Kidney (tissue), 13 donors: ENCODE measurements at regions not wholly inside any gene's neighbourhood (a gene's known extent, or its start where the extent isn't known, plus 50 kb on each side); places are given as distances from the start of the nearest gene placed in this dataset.
A peak's percentile ranks its signal among the peaks of the same experiment; 100 is the strongest.
"Not testable (repeated sequence)": the region's sequence is repeated elsewhere in the genome, so short reads cannot be mapped to it uniquely, and the experiment has no call there.

Experiments used
- DNase-seq, 5 donors: peaks; one replicate each; pipeline ENCODE4 v3.0.0-alpha.2; 2013 to 2020
- FAIRE-seq: peaks from 2 replicates; lab custom pipeline; 2012; peaks lifted over from hg19 to GRCh38; lab: Jason Lieb, UNC
- H3K27ac ChIP-seq, 2 donors: one replicate each; pipeline ENCODE4 v1.7.0; 2013; ENCODE audit warnings: low read depth in 2 of 2, low read length in 2 of 2, inconsistent platforms in 1 of 2
- H3K27me3 ChIP-seq: one replicate; pipeline ENCODE4 v1.7.1; 2013; ENCODE audit warnings: low read length, inconsistent platforms; ENCODE audit not compliant: control insufficient read depth, insufficient read depth
- H3K36me3 ChIP-seq, 3 donors: one replicate each; pipeline versions ENCODE4 v1.7.0 to v1.7.1; 2013; ENCODE audit warnings: low read length in 3 of 3, control low read depth in 1 of 3, inconsistent platforms in 1 of 3; ENCODE audit not compliant: insufficient read depth in 3 of 3, control insufficient read depth in 2 of 3
- H3K4me1 ChIP-seq, 3 donors: one replicate each; pipeline versions ENCODE4 v1.7.0 to v1.7.1; 2013; ENCODE audit warnings: low read length in 3 of 3, inconsistent platforms in 1 of 3, low read depth in 1 of 3; ENCODE audit not compliant: control insufficient read depth in 2 of 3, insufficient read depth in 2 of 3
- H3K4me3 ChIP-seq, 3 donors: one replicate each; pipeline versions ENCODE4 v1.7.0 to v1.8.1; 2013; ENCODE audit warnings: low read length in 3 of 3, control low read depth in 1 of 3, inconsistent platforms in 1 of 3
- H3K9ac ChIP-seq, 3 donors: one replicate each; pipeline versions ENCODE4 v1.7.0 to v1.7.1; 2013; ENCODE audit warnings: low read length in 3 of 3, control low read depth in 1 of 3, inconsistent platforms in 1 of 3
- H3K9me3 ChIP-seq, 3 donors: one replicate each; pipeline versions ENCODE4 v1.7.0 to v1.7.1; 2013; ENCODE audit warnings: low read length in 3 of 3, control low read depth in 1 of 3, inconsistent platforms in 1 of 3; ENCODE audit not compliant: control insufficient read depth in 2 of 3, insufficient read depth in 1 of 3
- intact Hi-C: fragments of 100-400 bp; cut with DNase I; formaldehyde crosslinking; loops from one replicate; pipeline ENCODE4 v1.11.1; 2022
- TF ChIP-seq, protein P1 (sequence below): IDR thresholded peaks from 3 replicates; pipeline ENCODE4 v1.5.1; 2012; ENCODE audit warnings: mild to moderate bottlenecking, moderate library complexity, borderline replicate concordance; ENCODE audit not compliant: insufficient read depth; ENCODE audit errors: extremely low read depth
- donor health status: control.
- donor health status: control.
- donor health status: control.
- donor health status: control.
- donor health status: control.
- donor health status: DM: yes; HTN: yes; CAD: no.
- donor health status: Normal renal cell carcinoma (clear cell type).

DNA sequence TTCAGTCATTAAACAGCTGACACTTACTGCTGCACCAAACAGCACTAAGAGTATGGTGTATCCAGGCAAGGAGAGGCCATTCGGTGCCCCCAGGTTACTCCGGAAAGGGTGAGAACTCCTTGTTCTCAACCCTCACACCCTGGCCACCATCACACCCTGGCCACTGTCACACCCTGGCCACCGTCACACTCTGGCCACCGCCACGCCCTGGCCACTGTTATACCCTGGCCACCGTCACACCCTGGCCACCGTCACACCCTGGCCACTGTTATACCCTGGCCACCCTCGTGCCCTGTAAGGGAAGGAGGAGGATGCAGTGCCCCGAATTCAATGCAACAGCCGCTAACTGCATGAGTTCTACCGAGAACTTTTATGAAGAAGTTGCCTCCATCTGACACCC is 644.4 kb downstream of the TBC1D22A start:
- no peaks in the 10 kb centered on the region for H3K9me3 ChIP-seq
- TF ChIP-seq, protein P1, sequence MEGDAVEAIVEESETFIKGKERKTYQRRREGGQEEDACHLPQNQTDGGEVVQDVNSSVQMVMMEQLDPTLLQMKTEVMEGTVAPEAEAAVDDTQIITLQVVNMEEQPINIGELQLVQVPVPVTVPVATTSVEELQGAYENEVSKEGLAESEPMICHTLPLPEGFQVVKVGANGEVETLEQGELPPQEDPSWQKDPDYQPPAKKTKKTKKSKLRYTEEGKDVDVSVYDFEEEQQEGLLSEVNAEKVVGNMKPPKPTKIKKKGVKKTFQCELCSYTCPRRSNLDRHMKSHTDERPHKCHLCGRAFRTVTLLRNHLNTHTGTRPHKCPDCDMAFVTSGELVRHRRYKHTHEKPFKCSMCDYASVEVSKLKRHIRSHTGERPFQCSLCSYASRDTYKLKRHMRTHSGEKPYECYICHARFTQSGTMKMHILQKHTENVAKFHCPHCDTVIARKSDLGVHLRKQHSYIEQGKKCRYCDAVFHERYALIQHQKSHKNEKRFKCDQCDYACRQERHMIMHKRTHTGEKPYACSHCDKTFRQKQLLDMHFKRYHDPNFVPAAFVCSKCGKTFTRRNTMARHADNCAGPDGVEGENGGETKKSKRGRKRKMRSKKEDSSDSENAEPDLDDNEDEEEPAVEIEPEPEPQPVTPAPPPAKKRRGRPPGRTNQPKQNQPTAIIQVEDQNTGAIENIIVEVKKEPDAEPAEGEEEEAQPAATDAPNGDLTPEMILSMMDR = no peak
- H3K4me1 ChIP-seq = no peaks in the 10 kb centered on the region
- no peaks in the 10 kb centered on the region for H3K36me3 ChIP-seq
- H3K4me3 ChIP-seq = no peak overlapping the region
- no peaks in the 10 kb centered on the region for H3K27me3 ChIP-seq
- intact Hi-C loops = no loop called here
- no peak overlapping the region for H3K27ac ChIP-seq
- DNase-seq = peak in 1 of 5 donors; percentile 18
- no peak overlapping the region for H3K9ac ChIP-seq
- no peak for FAIRE-seq

- no peaks in the 10 kb centered on the region for H3K4me1 ChIP-seq
- TF ChIP-seq, protein P1 = no peak
- H3K27ac ChIP-seq = no peak overlapping the region
- H3K27me3 ChIP-seq = no peaks in the 10 kb centered on the region
- H3K36me3 ChIP-seq = no peaks in the 10 kb centered on the region
- no peak overlapping the region for H3K9ac ChIP-seq
- H3K4me3 ChIP-seq = no peak overlapping the region
- FAIRE-seq = no peak
- H3K9me3 ChIP-seq = no peaks in the 10 kb centered on the region
- intact Hi-C loops = no loop called here
- peak in 1 of 5 donors; percentile 41 for DNase-seq
These were observed 643.9 kb downstream of the TBC1D22A start for GRCh38 chr22:47406180-47406834.

DNA sequence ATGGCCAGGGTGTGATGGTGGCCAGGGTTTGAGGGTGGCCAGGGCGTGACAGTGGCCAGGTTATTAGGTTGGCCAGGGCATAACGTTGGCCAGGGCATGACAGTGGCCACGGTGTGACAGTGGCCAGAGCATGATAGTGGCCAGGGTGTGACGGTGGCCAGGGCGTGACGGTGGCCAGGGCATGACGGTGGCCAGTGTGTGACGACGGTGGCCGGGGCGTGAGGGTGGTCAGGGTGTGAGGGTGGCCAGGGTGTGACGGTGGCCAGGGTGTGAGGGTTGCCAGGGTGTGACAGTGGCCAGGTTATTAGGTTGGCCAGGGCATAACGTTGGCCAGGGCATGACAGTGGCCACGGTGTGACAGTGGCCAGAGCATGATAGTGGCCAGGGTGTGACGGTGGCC is 642.8 kb downstream of the TBC1D22A start:
- H3K9ac ChIP-seq, intact Hi-C loops, H3K27ac ChIP-seq, FAIRE-seq, H3K36me3 ChIP-seq, H3K4me3 ChIP-seq, H3K27me3 ChIP-seq, H3K9me3 ChIP-seq, H3K4me1 ChIP-seq: not testable (repeated sequence)
- DNase-seq = peak in 1 of 5 donors; percentile 29

DNA sequence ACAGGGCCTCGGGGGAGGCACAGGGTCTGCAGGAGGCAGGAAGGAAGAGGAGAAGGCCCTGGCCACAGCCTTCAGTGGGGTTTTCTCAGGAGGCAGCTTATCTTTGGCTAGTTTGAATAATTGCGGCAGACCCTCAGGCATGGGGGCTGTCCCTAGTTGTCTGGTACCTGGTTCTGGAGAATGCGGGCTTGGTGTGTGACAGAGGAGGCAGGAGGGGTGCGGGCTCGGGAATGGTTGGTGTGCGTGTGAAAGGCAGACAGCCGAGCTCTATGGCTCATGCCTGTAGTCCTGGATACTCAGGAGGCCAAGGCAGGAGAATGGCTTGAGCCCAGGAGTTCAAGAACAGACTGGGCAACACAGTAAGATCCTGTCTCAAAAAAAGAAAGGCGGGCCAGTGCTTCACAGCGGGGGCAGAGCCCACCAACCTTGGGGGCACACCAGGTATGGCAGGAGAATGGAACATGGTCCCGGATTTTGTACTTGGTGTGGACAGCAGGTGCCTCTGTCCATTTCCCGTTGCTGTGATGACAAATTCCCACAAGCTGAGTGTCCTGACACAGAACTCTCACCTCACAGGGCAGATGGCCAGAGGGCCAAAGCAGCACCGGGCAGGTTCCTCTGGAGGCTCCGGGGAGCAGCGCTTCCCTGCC is 640.6 kb downstream of the TBC1D22A start:
- Histone ChIP-seq H3K36me3 (no peaks in the 10 kb centered on the region), H3K9ac (no peak overlapping the region), H3K27ac (no peak overlapping the region), H3K4me1 (no peaks in the 10 kb centered on the region), H3K9me3 (no peaks in the 10 kb centered on the region), H3K27me3 (no peaks in the 10 kb centered on the region), H3K4me3 (no peak overlapping the region)
- TF ChIP-seq, protein P1 = no peak
- no peak for FAIRE-seq
- intact Hi-C loops = no loop called here
- DNase-seq = peak in 1 of 5 donors; percentile 46
